Chondrocyte (in vitro differentiated cells): ENCODE measurements at regions not wholly inside any gene's neighbourhood (a gene's known extent, or its start where the extent isn't known, plus 50 kb on each side); places are given as distances from the start of the nearest gene placed in this dataset.
A peak's percentile ranks its signal among the peaks of the same experiment; 100 is the strongest.

ENCODE experiments used
- DNase-seq: peaks from one replicate; pipeline ENCODE4 v3.0.0; 2021; ENCODE audit warnings: mixed read lengths, low spot score
- H3K27ac Mint-ChIP-seq: one replicate; pipeline ENCODE4 v1.8.0; 2021; ENCODE audit warnings: mild to moderate bottlenecking, moderate library complexity, mixed read lengths; ENCODE audit not compliant: unreplicated experiment
- H3K27me3 Mint-ChIP-seq: 2 replicates; pipeline ENCODE4 v1.8.0; 2021; ENCODE audit warnings: low read depth, mixed read lengths
- H3K36me3 Mint-ChIP-seq: 2 replicates; pipeline ENCODE4 v1.8.0; 2021; ENCODE audit warnings: low read depth, mixed read lengths
- H3K4me1 Mint-ChIP-seq: 2 replicates; pipeline ENCODE4 v1.8.0; 2021; ENCODE audit warnings: low read depth, mild to moderate bottlenecking, mixed read lengths
- H3K4me3 Mint-ChIP-seq: one replicate; pipeline ENCODE4 v1.8.0; 2021; ENCODE audit warnings: mild to moderate bottlenecking, moderate library complexity, mixed read lengths; ENCODE audit not compliant: unreplicated experiment
- H3K9me3 Mint-ChIP-seq: 2 replicates; pipeline ENCODE4 v1.8.0; 2021; ENCODE audit warnings: low read depth, mixed read lengths
- TF ChIP-seq, protein P1 (sequence below): fragments of 200-600 bp; sonication (generic); IDR thresholded peaks from 2 replicates; pipeline ENCODE4 v1.5.0; 2021; ENCODE audit warnings: antibody characterized with exemption, mild to moderate bottlenecking, moderate library complexity

DNA sequence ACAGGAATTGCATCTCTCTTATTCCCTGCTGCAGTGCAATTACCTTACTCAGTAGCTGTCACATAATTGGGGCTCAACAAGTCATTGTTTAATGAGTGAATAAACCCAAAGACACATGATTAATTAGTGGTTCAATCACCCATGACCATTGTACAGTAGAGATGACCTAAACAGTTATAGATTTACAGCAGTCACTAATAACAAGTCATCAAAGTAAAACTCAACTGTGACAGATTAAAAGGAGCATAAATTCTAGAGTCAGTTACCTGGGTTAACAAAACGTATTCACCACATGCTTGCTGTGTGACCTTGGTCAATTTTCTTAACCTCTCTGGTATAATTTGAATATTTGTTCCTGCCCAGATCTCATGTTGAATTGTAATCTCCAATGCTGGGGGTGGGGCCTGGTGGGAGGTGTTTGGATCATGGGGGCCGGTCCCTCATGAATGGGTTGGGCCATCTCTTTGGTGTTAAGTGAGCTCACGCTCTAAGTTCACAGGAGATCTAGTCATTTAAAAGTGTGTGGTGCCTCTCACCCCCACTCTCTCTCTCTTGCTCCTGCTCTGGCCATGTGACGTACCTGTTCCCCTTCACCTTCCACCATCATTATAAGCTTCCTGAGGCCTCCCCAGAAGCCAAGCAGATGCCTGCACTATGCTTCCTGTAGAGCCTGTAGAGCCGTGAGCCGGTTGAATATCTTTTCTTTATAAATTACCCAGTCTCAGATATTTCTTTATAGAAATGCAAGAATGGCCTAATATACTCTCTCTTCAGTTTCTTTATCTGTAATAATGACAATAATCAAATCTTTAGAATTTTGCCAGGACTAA, 141.9 kb upstream of the PLEKHG7 start:
- TF ChIP-seq, protein P1, sequence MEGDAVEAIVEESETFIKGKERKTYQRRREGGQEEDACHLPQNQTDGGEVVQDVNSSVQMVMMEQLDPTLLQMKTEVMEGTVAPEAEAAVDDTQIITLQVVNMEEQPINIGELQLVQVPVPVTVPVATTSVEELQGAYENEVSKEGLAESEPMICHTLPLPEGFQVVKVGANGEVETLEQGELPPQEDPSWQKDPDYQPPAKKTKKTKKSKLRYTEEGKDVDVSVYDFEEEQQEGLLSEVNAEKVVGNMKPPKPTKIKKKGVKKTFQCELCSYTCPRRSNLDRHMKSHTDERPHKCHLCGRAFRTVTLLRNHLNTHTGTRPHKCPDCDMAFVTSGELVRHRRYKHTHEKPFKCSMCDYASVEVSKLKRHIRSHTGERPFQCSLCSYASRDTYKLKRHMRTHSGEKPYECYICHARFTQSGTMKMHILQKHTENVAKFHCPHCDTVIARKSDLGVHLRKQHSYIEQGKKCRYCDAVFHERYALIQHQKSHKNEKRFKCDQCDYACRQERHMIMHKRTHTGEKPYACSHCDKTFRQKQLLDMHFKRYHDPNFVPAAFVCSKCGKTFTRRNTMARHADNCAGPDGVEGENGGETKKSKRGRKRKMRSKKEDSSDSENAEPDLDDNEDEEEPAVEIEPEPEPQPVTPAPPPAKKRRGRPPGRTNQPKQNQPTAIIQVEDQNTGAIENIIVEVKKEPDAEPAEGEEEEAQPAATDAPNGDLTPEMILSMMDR, result no peak
- Mint-ChIP-seq H3K4me3 (no peak overlapping the region), H3K27me3 (no peaks in the 10 kb centered on the region), H3K36me3 (no peaks in the 10 kb centered on the region), H3K27ac (peak overlapping the region; percentile 84), H3K4me1 (peaks cover 33% of the 10 kb centered on the region), H3K9me3 (no peaks in the 10 kb centered on the region)
- no peak for DNase-seq

DNA sequence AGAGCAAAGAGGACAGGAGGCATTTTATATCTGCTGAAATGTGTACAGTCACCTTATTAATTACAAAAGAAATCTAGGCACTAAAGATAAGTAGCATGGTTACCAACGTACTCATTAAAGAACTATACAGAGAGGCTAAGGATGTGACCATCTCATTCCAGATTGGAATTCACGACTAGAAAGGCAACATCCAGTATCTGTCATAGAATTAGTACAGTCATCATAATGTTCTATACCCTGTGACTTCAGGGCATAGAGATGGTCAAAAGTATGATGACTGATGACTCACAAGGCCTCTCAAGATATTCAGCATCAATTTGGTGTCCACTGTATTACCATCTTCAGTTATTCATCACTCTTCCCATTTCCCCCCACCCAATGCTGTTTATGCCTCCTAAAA, 144.0 kb upstream of the PLEKHG7 start:
- H3K27me3 Mint-ChIP-seq, result no peaks in the 10 kb centered on the region
- no peak overlapping the region for H3K4me3 Mint-ChIP-seq
- no peak for DNase-seq
- H3K9me3 Mint-ChIP-seq, result no peaks in the 10 kb centered on the region
- TF ChIP-seq, protein P1, result no peak
- no peaks in the 10 kb centered on the region for H3K36me3 Mint-ChIP-seq
- peaks cover 33% of the 10 kb centered on the region for H3K4me1 Mint-ChIP-seq
- peak overlapping the region; percentile 81 for H3K27ac Mint-ChIP-seq

DNA sequence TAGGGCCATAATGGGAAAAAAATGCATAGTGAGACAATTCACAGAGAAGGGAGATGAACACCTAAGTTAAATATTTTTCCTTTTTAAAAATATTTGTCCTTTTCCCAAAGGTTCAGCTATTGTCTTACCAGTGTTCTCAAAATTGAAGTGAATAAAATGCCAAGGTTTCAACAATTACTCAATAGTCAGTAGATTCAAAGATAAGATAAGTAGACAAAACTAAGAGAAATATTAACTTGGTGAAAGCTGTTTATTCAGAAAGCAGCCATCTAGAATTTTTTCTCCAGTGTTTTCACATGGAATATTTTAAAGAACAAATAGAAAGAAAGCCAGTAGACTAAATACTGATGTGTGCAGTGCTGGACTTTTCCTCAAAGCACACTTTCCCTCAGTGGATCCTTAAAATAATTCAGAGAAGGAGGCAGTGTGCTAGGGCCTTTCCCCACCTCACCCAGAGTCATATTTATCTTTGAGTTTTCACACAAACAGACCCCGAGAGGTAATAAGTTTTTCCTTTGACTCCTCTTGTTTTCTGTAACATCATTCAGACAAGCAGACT, 144.5 kb upstream of the PLEKHG7 start:
- TF ChIP-seq, protein P1, result no peak
- Mint-ChIP-seq H3K36me3 (no peaks in the 10 kb centered on the region), H3K9me3 (no peaks in the 10 kb centered on the region), H3K27ac (peak overlapping the region; percentile 81), H3K4me1 (peaks cover 33% of the 10 kb centered on the region), H3K4me3 (no peak overlapping the region), H3K27me3 (no peaks in the 10 kb centered on the region)
- DNase-seq, result no peak

DNA sequence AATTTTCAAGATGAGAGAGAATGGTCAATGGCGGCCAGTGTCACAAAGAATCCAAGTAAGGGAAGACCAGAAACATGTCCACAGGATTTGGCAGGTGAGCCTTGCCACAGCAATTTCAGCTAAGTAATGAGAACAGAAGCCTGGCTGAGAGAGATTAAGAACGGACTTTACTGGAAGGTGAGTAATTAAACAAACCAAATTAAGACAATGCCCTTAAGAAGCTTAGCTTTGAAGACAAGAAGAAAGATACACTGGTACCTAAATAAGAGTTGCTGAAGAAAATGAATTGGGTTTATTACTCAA, 145.4 kb upstream of the PLEKHG7 start:
- Mint-ChIP-seq H3K27ac (no peak overlapping the region), H3K36me3 (no peaks in the 10 kb centered on the region), H3K4me3 (no peak overlapping the region), H3K9me3 (no peaks in the 10 kb centered on the region), H3K27me3 (no peaks in the 10 kb centered on the region), H3K4me1 (peaks cover 31% of the 10 kb centered on the region)
- TF ChIP-seq, protein P1, result no peak
- DNase-seq, result no peak

DNA sequence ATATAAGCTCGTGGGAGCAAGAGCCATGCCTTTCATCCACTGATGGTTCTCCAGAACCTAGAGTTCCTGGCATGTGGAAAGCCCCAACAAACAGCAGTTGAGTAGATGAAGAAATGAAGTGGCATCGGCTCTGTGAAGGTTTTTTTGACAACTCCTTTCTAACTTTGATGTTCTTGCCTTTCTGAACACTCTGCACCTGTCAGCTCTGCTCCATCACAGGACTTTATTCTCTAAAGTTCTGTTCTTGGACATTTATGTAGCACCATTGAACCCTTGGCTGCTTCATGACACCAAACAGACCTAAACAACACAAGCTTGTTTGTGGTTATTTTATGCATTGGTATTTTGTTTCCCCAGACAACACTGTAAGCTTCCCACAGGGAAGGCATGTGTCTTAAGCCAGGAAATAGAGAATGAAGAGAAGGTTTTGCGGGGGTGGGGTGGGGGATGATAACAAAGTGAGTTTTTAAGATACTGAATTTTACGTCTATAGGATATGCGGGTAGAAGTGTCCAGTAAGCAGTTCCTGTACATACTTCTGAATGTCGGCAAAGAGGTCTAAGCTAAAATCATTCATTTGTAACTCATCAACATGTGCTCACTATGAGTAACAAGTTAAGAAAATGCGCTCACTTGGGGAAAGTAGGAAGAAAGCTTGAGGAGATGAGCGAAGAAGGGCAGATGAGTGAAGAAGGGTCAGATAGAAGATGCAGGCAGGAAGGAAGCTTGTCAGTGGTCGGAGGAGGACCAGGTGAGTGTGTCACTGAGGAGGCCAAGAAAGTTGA, 146.0 kb upstream of the PLEKHG7 start:
- Mint-ChIP-seq H3K36me3 (no peaks in the 10 kb centered on the region), H3K9me3 (no peaks in the 10 kb centered on the region)

More for the DNA sequence above, 146.0 kb upstream of the PLEKHG7 start:
- H3K27ac Mint-ChIP-seq, result no peak overlapping the region
- TF ChIP-seq, protein P1, result no peak
- no peak for DNase-seq
- no peak overlapping the region for H3K4me3 Mint-ChIP-seq
- no peaks in the 10 kb centered on the region for H3K27me3 Mint-ChIP-seq
- peaks cover 25% of the 10 kb centered on the region for H3K4me1 Mint-ChIP-seq
